Neural progenitor cell (in vitro differentiated cells): ENCODE measurements at regions not wholly inside any gene's neighbourhood (a gene's known extent, or its start where the extent isn't known, plus 50 kb on each side); places are given as distances from the start of the nearest gene placed in this dataset.

ENCODE experiments used
- CTCF ChIP-seq: fragments of 200-600 bp; sonication (generic); IDR thresholded peaks from 2 replicates; pipeline ENCODE4 v1.5.1; 2017; ENCODE audit warnings: antibody characterized with exemption, mild to moderate bottlenecking
- EZH2 ChIP-seq: fragments of 200-600 bp; sonication (generic); IDR thresholded peaks from 2 replicates; pipeline ENCODE4 v1.6.1; 2017; ENCODE audit warnings: antibody characterized with exemption, mild to moderate bottlenecking, moderate library complexity

- TF ChIP-seq CTCF (no peak), EZH2 (no peak)
These were observed 1141.4 kb downstream of the TBL1XR1 start for GRCh38 chr3:176055836-176056235.
